EL (cell line): ENCODE measurements at regions not wholly inside any gene's neighbourhood (a gene's known extent, or its start where the extent isn't known, plus 50 kb on each side); places are given as distances from the start of the nearest gene placed in this dataset.

Experiments
- DNase-seq: peaks from one replicate; pipeline ENCODE4 v3.0.0-alpha.2; 2016

GRCh38 chr3:68151359-68151758, 496.9 kb upstream of the SUCLG2 start:
- no peak for DNase-seq

DNA sequence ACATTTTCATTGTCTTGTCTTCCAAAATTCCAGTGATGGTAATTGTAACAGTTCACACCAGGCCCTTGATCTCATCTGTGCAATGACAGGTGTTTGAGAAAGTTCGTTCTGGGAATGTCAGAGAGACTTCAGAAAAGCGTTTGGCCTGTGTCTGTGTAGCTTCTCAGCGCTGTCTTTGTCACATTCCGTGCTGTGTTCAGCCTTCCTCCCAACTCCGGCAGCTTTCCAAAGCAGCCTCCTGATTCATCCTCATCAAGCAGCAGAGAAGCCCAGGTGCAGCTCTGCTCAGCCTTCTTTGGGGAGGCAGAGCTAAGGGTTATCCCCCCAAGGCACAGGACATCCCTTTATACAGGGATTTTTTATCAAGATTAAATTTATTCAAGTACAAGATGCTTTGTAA, 494.0 kb upstream of the SUCLG2 start:
- no peak for DNase-seq

- DNase-seq, result no peak
Observed at GRCh38 chr3:68142441-68142840, 488.0 kb upstream of the SUCLG2 start.

DNA sequence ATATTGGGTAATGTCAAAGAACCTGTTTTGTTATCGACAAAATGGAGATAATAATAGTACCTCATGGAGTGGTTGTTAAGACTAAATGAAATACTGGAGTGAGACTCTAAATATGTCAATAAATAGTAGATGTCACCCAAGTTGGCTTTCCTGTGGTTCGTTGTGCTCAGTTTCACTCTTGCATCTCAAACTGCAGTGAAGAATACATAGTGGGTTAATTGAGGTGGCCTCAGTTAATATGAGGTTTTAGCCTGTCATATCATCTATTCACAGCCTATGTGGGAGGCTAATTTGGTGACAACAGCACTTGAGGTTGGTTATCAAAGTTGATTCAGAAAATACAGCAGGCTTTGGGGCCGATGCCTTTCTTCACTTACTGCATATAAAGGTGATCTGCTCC, 485.5 kb upstream of the SUCLG2 start:
- DNase-seq, result no peak

DNA sequence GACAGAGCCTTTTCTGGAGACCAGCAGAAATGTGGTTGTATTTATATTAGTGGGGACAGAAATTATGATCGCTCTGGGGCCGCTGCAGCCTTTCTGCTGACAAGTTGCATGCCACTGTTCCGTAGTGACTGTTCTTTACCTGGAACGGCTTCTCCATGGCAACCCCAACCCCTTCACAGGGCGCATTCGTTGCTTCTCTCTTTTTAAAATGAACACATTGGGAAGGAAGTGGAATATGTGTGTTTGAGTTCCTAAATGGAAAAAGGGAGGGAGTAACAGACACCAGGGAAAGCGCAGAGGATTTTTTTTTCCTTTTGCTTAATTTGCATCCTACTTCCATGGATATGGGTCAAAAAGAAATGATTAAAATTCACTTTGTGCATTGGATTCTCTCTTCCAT, 482.0 kb upstream of the SUCLG2 start:
- DNase-seq, result no peak

GRCh38 chr3:68135067-68135466, 480.7 kb upstream of the SUCLG2 start:
- no peak for DNase-seq

- DNase-seq, result no peak
Observed at GRCh38 chr3:68129065-68129464, 474.7 kb upstream of the SUCLG2 start.

DNA sequence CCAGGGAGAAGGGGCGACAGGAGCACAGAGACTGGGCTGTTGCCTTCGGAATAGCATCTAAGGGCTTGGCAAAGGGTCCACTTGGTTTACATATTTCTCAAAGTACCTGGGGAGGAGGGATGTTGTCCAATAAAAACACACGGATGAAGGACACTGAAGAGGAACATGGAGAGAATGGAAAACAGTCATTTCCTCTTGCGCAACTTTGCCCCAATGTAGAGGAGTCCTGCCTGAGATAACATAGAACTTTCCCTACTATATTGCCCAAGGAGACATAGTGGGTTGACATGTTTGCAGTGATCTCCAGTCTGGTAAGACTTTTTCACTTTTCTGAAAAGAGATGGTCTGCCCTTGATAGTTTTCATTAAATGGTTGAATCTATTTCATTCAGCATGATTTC, 468.8 kb upstream of the SUCLG2 start:
- DNase-seq, result no peak

DNA sequence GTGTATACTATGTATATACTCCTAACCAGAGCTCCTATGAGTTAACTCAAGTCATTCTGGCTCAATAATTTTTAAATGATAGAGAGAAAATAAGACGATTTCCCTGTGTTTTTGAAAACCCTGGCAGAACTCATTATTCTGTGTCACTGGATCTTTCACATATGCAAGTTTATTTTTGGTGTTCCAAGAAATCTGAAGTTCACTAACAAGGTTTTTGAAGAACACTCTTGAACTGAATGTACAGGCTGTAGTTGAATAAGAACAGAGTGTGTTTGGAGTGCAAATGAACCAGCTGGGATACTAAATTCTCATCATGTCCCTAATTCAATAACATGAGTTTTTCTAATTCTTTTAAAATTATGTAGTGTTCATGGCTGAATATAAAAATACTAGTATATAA, 466.9 kb upstream of the SUCLG2 start:
- no peak for DNase-seq

DNA sequence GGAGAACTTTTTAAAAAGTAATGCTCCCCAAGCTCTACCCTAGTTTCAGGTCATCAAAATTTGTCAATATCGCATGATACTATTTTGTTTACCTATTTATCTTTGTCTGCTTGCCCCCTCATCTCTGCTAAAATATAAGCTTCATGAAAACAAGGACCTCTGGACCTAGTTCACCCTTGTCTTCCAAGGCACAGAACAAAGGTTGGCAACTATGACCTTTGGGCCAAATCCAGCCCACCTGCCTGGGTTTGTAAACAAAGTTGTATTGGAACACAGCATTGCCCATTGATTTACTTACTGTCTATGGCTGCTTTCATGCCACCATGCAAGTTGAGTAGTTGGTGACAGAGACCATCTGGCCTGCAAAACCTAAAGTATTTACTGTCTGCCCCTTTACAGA, 462.2 kb upstream of the SUCLG2 start:
- DNase-seq, result no peak

DNA sequence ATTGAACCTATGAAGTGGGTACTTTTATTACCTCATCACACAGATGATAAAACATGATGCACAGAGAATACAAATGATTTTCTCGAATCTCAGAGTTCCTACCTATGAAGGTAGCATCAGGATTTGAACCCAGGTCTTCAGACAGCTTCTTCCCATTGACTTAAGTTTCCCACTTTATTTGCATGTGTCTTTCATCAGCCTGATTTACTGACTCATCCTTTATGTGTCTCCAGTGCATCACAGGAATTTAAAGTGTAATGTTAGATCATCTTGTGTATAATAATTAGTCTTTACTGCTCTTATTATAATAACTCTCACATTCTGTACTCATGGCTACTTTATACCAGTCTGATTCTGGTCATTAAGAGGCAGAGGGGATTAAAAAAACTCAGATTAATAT, 449.4 kb upstream of the SUCLG2 start:
- DNase-seq, result no peak

DNA sequence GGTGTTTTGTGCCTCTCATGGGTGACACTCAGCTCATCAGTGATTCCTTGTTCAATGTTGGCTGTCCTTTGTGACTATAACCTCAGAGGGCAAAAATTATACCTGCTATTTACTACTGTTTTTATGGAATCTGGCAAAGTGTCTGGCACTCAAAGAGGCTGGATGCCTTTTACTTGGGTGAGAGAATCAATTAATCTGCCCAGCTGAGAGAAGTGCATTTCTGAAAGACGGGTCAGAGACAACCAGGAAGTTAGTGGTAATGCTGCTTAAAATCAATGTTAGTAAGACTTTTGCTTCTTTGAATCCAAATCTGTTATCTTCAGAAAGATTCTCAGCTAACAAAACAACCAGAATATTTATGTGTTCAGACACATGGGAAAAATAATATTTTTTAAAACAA, 436.2 kb upstream of the SUCLG2 start:
- no peak for DNase-seq

DNA sequence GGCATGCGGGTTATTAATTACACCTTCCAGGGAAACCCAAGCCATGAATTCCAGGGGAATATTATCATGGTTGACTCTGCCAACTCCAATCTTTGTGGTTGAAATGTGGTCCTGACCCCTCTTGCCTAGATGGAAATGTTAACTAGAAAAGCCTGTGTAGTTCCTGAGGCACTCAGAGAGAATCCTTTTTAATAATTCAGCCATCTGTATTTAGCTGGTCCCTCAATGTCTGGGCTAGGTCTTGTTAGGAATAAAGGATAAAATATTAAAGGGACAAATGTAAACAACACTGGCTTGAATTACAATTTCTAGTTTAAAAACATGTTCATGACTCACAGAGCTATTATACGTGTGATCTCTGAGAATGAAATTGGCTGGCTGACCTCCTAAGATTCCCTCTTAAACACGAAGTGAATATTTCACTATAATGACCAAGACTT, 435.2 kb upstream of the SUCLG2 start:
- DNase-seq, result peak; percentile 10

- no peak for DNase-seq
Observed at GRCh38 chr3:68088636-68089035, 434.2 kb upstream of the SUCLG2 start.

GRCh38 chr3:68088216-68088615, 433.8 kb upstream of the SUCLG2 start:
- DNase-seq, result no peak

- DNase-seq, result no peak
Observed at GRCh38 chr3:68072062-68072461, 417.6 kb upstream of the SUCLG2 start.

- no peak for DNase-seq
Observed at GRCh38 chr3:68070186-68070585, 415.8 kb upstream of the SUCLG2 start.

DNA sequence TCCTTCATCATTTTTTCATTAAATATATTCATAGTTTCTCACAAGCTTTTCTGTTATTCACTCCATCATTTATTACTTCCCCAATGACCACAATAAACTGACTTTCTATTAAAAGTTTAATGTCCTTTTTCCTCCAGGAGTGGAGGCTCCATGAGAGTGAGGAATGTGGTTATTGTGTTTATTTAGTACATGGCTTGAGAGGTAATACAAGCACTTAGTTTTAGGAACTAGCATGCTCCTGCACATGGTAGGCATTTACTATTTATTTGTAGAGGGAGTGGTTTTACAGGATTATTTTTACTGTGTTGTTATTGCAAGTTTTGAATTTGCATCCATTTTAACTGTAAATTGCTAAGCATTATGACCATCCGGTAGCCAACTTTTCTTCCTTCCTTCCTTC, 412.9 kb upstream of the SUCLG2 start:
- DNase-seq, result no peak

- no peak for DNase-seq
Observed at GRCh38 chr3:68062926-68063325, 408.5 kb upstream of the SUCLG2 start.

DNA sequence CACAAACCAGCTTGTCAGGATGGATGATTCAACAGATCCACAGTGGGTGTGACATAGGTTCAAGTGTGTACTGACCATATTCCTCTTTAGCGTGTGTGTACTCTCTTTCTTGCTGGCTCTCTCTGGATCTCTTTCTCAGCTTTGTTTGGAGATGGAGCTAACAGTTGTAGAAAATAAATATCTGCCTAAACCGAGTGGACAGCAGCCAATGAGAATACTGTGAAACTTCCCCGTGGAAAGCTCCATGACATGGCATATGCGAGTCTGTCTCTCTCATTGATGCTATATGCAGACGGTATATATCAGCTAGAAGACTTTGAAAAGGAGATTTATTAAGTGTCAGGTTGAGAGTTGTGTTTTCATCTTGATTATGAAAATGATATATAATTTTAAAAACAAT, 406.5 kb upstream of the SUCLG2 start:
- no peak for DNase-seq

DNA sequence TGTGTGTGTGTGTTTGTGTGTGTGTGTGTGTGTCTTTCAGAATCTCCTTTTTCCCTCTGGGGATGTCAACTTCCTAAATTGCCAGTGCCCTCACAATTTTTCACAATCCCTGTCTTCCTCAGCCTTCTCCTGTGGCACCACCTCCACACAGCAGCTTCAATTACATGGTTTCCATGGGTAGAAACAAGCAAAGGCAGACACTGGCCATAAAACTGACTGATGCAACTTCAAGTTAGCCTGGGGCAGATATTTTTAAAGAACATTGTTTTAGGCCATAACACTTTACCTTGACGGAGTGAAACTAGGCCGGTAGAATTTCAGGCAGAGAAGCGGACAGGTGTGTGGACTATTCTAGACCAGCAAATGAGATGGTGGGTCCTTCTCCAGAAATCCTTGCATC, 405.8 kb upstream of the SUCLG2 start:
- no peak for DNase-seq

- DNase-seq, result no peak
Observed at GRCh38 chr3:68059628-68060152, 405.3 kb upstream of the SUCLG2 start.

- no peak for DNase-seq
Observed at GRCh38 chr3:68057637-68058320, 403.4 kb upstream of the SUCLG2 start.

DNA sequence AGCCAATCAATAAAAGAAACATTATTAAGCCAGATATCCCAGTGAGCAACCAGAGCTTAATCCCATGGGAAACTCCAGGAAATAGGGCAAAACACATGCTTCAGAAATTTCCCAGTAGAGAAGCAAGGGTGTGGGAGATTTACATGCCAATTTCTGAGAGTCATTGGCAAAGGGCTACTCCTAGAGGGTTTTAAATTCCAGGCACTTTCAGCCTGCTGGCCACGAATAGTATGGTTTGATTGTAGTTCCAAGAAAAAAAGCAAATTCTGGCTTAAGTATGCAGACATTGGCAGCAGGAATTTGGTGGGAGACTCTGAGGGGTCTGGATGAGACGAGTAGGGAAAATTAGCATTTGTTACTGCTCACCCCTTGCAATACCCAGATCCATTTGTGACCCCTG, 402.1 kb upstream of the SUCLG2 start:
- no peak for DNase-seq

- no peak for DNase-seq
Observed at GRCh38 chr3:68055215-68055614, 400.8 kb upstream of the SUCLG2 start.
